Fibroblast of mammary gland (primary cell): ENCODE measurements at regions not wholly inside any gene's neighbourhood (a gene's known extent, or its start where the extent isn't known, plus 50 kb on each side); places are given as distances from the start of the nearest gene placed in this dataset.

ENCODE experiments used
- DNase-seq: peaks from one replicate; pipeline ENCODE4 v3.0.0-alpha.2; 2010; ENCODE audit warnings: low read depth
- H3K4me3 ChIP-seq: 2 replicates; pipeline ENCODE4 v1.5.1; 2011; ENCODE audit warnings: low read depth, mild to moderate bottlenecking, low read length, moderate library complexity; ENCODE audit not compliant: control insufficient read depth
- TF ChIP-seq, protein P1 (sequence below): conservative IDR thresholded peaks from 2 replicates; pipeline ENCODE4 v1.5.1; 2011; ENCODE audit warnings: low read depth, low read length, inconsistent platforms; ENCODE audit not compliant: control insufficient read depth, insufficient read depth

DNA sequence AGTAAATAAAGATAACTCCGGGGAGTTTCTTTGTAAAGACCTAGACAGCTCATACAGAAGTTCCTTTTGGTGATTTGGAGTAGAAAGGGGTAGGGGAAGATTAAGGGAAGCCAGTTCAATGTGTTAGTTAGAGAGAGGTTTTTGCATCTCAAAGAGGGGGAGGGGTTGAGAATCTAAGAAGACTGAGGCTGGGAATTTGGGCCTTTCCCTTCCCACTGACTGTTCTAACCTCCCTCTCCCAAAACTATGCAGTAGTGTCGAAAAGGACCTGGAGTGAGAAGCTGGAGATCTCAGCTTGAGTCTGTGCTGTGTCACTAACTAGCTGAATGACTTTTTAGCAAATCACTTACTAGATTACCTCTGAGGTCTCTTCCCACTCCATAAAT lies 55.7 kb upstream of the CCDC160 start:
- TF ChIP-seq, protein P1, sequence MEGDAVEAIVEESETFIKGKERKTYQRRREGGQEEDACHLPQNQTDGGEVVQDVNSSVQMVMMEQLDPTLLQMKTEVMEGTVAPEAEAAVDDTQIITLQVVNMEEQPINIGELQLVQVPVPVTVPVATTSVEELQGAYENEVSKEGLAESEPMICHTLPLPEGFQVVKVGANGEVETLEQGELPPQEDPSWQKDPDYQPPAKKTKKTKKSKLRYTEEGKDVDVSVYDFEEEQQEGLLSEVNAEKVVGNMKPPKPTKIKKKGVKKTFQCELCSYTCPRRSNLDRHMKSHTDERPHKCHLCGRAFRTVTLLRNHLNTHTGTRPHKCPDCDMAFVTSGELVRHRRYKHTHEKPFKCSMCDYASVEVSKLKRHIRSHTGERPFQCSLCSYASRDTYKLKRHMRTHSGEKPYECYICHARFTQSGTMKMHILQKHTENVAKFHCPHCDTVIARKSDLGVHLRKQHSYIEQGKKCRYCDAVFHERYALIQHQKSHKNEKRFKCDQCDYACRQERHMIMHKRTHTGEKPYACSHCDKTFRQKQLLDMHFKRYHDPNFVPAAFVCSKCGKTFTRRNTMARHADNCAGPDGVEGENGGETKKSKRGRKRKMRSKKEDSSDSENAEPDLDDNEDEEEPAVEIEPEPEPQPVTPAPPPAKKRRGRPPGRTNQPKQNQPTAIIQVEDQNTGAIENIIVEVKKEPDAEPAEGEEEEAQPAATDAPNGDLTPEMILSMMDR, result no peak
- DNase-seq, result no peak
- H3K4me3 ChIP-seq, result no peak overlapping the region

DNA sequence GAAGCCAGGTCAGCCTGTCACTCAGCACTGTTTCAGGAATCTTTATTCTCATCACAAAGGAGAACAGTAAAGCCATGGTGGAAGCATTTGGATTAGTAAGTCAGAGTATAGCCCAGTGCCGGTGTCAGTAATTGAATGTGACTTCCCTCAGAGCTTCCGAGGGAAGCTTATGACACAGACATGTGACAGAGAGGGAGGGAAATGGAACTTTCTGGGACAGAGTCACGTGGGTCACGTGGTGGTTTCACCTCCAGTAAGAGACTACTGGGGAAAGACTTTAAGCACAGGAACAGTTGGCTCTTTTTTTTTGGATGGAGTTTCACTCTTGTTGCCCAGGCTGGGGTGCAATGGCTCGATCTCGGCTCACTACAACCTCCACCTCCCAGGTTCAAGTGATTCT lies 53.3 kb upstream of the CCDC160 start:
- no peak for DNase-seq
- TF ChIP-seq, protein P1, result no peak
- H3K4me3 ChIP-seq, result no peak overlapping the region

DNA sequence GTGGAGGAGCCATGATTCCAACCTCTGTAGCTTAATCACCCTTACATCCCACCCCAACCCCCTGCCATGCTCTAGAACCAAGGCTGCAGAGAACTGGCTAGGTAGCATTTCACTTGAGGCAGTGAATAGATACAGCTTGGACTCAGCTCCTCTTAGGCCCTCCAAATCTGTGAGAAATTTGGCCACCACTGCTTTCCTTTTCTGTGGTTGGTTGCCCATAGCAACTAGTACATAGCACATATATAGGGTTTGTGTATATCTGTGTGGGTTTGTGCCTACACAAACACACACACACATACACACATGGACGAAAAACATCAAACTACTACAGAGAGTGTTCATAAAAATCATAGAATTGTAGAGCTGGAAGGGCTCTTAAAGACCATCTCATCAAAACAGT lies 52.0 kb upstream of the CCDC160 start:
- DNase-seq, result no peak
- TF ChIP-seq, protein P1, result no peak

DNA sequence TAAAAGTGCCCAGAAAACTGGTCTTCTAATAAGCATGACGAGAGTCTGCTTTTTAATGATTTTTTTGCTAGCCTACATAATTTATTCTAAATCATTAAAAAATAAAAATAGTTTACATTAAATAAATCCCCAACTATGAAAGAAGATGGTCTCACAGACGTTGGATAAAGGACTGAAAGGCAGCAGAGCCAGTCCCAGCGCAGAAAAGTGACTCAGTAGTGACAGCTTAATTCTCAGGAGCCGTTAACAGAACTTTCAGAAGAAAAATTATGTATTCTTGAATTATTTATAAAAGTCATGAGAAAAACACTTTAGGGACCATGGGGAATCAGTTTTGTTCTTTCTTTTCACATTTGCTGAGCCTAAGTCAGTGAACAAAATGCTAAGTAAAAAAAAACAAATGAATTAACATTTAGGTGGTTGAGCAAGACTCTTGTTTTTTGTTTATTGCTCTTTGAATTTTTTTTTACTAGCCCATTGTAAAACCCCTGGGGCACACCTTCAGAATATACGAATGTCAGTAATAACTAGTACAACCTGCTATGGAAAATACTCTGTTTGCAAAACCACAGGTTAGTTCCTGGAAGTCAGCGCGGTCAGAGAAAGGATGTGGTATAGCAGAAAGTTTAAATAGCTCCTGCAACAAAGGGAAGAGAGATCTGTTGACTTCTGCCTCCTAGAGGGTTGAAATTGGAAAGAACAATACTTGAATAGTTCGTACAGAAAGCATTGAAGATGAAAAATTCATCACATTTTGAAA lies 50.4 kb upstream of the CCDC160 start:
- no peak overlapping the region for H3K4me3 ChIP-seq
- TF ChIP-seq, protein P1, result no peak
- no peak for DNase-seq

More for the DNA sequence above, 52.0 kb upstream of the CCDC160 start:
- H3K4me3 ChIP-seq, result no peak overlapping the region
